Ascending aorta (tissue), 2 donors: ENCODE measurements at regions not wholly inside any gene's neighbourhood (a gene's known extent, or its start where the extent isn't known, plus 50 kb on each side); places are given as distances from the start of the nearest gene placed in this dataset.

Source experiments
- DNase-seq, 2 donors: peaks; one replicate each; pipeline ENCODE4 v3.0.0-alpha.2; 2019; ENCODE audit warnings: low spot score in 2 of 2
- H3K27ac ChIP-seq, 2 donors: fragments of 200-600 bp; sonication (generic); one replicate each; pipeline ENCODE4 v1.5.1; 2016 to 2017; ENCODE audit warnings: mild to moderate bottlenecking in 1 of 2
- H3K27me3 ChIP-seq: fragments of 200-600 bp; sonication (generic); one replicate; pipeline ENCODE4 v1.5.1; 2017
- H3K36me3 ChIP-seq, 2 donors: fragments of 200-600 bp; sonication (generic); one replicate each; pipeline ENCODE4 v1.5.1; 2016
- H3K4me1 ChIP-seq, 2 donors: fragments of 200-600 bp; sonication (generic); one replicate each; pipeline ENCODE4 v1.5.1; 2016 to 2017; ENCODE audit warnings: mild to moderate bottlenecking in 1 of 2
- H3K4me3 ChIP-seq, 2 donors: fragments of 200-600 bp; sonication (generic); one replicate each; pipeline ENCODE4 v1.5.1; 2016 to 2017; ENCODE audit warnings: mild to moderate bottlenecking in 1 of 2
- H3K9me3 ChIP-seq, 2 donors: fragments of 200-600 bp; sonication (generic); one replicate each; pipeline ENCODE4 v1.5.1; 2016
- intact Hi-C: fragments of 100-400 bp; cut with DNase I; formaldehyde crosslinking; loops from one replicate; pipeline ENCODE4 v1.15.1; 2023
- TF ChIP-seq, protein P1 (sequence below), 3 experiments: fragments of 200-600 bp in 2 of 3; fragments of 450-650 bp in 1 of 3; sonication (generic) in 2 of 3; IDR thresholded peaks; one replicate each; pipeline ENCODE4 v1.5.1; 2016 to 2019; ENCODE audit warnings: antibody characterized with exemption in 3 of 3, mild to moderate bottlenecking in 1 of 3, moderate library complexity in 1 of 3

DNA sequence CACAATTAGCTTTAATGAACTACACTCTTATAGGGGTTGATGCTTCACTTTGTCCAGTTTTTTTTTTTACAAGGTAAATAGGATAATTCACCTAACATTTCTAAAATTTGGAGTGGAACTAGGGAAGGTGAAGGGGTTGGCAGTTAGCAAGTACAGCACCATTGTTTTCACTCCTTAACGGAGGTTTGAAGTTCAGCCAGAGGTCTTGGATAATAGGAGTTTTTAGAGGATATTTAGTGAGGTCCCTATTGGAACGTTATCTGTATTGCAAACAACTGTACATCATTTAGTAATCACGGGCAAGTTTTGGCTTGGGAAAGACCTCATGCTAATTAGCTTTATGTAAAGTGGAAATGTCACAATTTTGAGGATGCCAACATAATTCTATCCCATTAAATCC lies 52.3 kb upstream of the TBX18 start:
- intact Hi-C loops = no loop called here
- Histone ChIP-seq H3K4me3 (no peak overlapping the region), H3K9me3 (no peaks in the 10 kb centered on the region), H3K36me3 (no peaks in the 10 kb centered on the region), H3K27me3 (no peaks in the 10 kb centered on the region), H3K4me1 (no peaks in the 10 kb centered on the region), H3K27ac (no peak overlapping the region)
- TF ChIP-seq, protein P1, sequence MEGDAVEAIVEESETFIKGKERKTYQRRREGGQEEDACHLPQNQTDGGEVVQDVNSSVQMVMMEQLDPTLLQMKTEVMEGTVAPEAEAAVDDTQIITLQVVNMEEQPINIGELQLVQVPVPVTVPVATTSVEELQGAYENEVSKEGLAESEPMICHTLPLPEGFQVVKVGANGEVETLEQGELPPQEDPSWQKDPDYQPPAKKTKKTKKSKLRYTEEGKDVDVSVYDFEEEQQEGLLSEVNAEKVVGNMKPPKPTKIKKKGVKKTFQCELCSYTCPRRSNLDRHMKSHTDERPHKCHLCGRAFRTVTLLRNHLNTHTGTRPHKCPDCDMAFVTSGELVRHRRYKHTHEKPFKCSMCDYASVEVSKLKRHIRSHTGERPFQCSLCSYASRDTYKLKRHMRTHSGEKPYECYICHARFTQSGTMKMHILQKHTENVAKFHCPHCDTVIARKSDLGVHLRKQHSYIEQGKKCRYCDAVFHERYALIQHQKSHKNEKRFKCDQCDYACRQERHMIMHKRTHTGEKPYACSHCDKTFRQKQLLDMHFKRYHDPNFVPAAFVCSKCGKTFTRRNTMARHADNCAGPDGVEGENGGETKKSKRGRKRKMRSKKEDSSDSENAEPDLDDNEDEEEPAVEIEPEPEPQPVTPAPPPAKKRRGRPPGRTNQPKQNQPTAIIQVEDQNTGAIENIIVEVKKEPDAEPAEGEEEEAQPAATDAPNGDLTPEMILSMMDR (IDR thresholded peaks at IDR 0.05) = no peak
- DNase-seq = no peak

DNA sequence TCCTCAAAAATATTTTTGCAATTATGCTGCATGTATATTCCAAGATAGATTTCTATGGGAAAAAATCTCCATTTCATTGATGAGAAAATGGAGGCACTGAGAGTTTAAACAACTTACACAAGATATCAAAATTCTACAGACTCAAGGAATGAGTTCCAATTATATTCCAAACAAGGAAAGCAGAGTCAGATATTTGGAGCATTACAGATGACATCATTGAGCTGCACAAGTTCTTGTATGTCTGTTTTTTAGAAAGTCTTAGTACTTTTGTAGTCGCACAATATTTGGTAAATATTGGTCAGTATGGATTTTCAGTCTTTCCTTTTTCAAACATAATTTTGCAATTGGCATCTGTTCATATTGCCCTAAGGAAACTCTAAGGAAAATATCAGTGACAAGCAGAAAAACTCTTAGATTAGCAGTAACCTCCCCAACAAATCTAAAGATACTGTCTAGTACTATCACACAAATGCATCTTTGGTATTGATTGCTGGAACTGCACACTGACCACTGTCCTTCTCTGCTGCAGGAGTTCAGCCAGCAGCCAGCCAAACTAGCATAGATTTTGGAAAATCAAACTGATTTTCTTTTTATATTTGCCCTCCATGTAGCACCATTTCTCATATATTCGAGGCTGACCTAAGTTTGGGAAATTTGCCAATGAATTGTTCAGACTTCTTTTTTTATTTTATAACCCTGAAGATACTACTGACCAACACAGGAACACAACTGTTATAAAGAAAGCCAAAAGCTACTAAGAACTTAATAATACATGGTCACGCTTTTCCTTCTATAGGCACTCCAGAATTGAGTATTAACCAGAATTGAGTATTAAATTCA lies 51.7 kb upstream of the TBX18 start:
- Histone ChIP-seq H3K4me1 (no peaks in the 10 kb centered on the region), H3K4me3 (no peak overlapping the region), H3K9me3 (no peaks in the 10 kb centered on the region), H3K36me3 (no peaks in the 10 kb centered on the region), H3K27me3 (no peaks in the 10 kb centered on the region), H3K27ac (no peak overlapping the region)
- TF ChIP-seq, protein P1 (IDR thresholded peaks at IDR 0.05) = no peak
- intact Hi-C loops = no loop called here
- no peak for DNase-seq
